ENCODE measurements at regions not wholly inside any gene's neighbourhood (a gene's known extent, or its start where the extent isn't known, plus 50 kb on each side); places are given as distances from the start of the nearest gene placed in this dataset.

GRCh38 chr10:28097633-28098032 lies 98.8 kb upstream of the ODAD2 start:
- TF ChIP-seq CTCF (IDR thresholded peaks at IDR 0.05) = no peak
- TF ChIP-seq POLR2AphosphoS5 (IDR thresholded peaks at IDR 0.05) = no peak

Data from upper lobe of left lung (tissue), 4 donors.